Prostate gland (tissue), 2 donors: ENCODE measurements at regions not wholly inside any gene's neighbourhood (a gene's known extent, or its start where the extent isn't known, plus 50 kb on each side); places are given as distances from the start of the nearest gene placed in this dataset.

Source experiments
- POLR2A ChIP-seq: fragments of 450-650 bp; IDR thresholded peaks from one replicate; pipeline ENCODE4 v1.6.1; 2016; ENCODE audit warnings: antibody characterized with exemption, mild to moderate bottlenecking
- POLR2AphosphoS5 ChIP-seq: sonication (generic); formaldehyde crosslinking; IDR thresholded peaks from one replicate; pipeline ENCODE4 v1.6.1; 2017; ENCODE audit warnings: antibody characterized with exemption
- TF ChIP-seq, protein P1 (sequence below), 4 experiments: fragments of 200-600 bp in 2 of 4; fragments of 450-650 bp in 2 of 4; sonication (generic) in 2 of 4; IDR thresholded peaks; 1 replicate in 3 of 4; 2 replicates in 1 of 4; pipeline ENCODE4 v1.5.1; 2016 to 2019; ENCODE audit warnings: antibody characterized with exemption in 4 of 4, mild to moderate bottlenecking in 2 of 4, moderate library complexity in 2 of 4

DNA sequence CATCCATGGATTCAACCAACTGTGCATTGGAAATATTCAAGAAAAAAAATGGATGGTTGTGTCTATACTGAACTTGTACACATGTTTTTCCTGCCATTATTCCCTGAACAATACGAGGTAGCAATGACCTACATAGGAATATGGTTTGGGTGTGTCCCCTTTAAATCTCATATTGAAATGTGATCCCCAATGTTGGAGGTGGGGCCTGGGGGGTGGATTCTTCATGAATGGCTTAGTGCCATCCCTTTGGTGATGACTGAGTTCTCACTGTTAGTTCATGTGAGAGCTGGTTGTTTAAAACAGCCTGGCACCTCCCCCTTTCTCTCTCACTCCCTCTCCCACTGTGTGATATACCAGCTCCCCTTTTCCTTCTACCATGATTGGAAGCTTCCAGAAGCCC, 139.8 kb upstream of the BACH2 start:
- TF ChIP-seq, protein P1, sequence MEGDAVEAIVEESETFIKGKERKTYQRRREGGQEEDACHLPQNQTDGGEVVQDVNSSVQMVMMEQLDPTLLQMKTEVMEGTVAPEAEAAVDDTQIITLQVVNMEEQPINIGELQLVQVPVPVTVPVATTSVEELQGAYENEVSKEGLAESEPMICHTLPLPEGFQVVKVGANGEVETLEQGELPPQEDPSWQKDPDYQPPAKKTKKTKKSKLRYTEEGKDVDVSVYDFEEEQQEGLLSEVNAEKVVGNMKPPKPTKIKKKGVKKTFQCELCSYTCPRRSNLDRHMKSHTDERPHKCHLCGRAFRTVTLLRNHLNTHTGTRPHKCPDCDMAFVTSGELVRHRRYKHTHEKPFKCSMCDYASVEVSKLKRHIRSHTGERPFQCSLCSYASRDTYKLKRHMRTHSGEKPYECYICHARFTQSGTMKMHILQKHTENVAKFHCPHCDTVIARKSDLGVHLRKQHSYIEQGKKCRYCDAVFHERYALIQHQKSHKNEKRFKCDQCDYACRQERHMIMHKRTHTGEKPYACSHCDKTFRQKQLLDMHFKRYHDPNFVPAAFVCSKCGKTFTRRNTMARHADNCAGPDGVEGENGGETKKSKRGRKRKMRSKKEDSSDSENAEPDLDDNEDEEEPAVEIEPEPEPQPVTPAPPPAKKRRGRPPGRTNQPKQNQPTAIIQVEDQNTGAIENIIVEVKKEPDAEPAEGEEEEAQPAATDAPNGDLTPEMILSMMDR (IDR thresholded peaks at IDR 0.05) = no peak
- no peak for TF ChIP-seq POLR2AphosphoS5
- TF ChIP-seq POLR2A = no peak
